ENCODE measurements at regions not wholly inside any gene's neighbourhood (a gene's known extent, or its start where the extent isn't known, plus 50 kb on each side); places are given as distances from the start of the nearest gene placed in this dataset.

GRCh38 chr7:46694058-46694457, 773.0 kb upstream of the IGFBP3 start:
- no peaks in the 10 kb centered on the region for H4K20me1 ChIP-seq (ENCODE audit: low read depth)
- Mint-ChIP-seq H3K4me1 (no peaks in the 10 kb centered on the region), H3K27ac (no peak overlapping the region), H3K36me3 (no peaks in the 10 kb centered on the region), H3K27me3 (ENCODE audit: insufficient read depth, low read depth) (peaks cover 2% of the 10 kb centered on the region), H3K4me3 (no peak overlapping the region), H3K9me3 (no peaks in the 10 kb centered on the region)
- H3K4me2 ChIP-seq = no peak overlapping the region
- no peak for TF ChIP-seq EZH2 (IDR thresholded peaks at IDR 0.05)
- no peak for TF ChIP-seq CTCF (IDR thresholded peaks at IDR 0.05)
- TF ChIP-seq EZH2phosphoT487 (IDR thresholded peaks at IDR 0.05) = no peak
- H3K79me2 ChIP-seq (ENCODE audit: low read depth) = no peaks in the 10 kb centered on the region
- no peaks in the 10 kb centered on the region for H3F3A ChIP-seq (ENCODE audit: low read depth)
- no peak for DNase-seq (ENCODE audit: low spot score)
- peaks cover 3% of the 10 kb centered on the region for H3K4me1 ChIP-seq
- no peaks in the 10 kb centered on the region for H3K9me3 ChIP-seq (ENCODE audit: low read depth)
- H3K27me3 ChIP-seq = no peaks in the 10 kb centered on the region
- H3K36me3 ChIP-seq = no peaks in the 10 kb centered on the region
- H3K9ac ChIP-seq = no peak overlapping the region
- no peak overlapping the region for H3K4me3 ChIP-seq
- peak overlapping the region; percentile 27 for H2AFZ ChIP-seq (replicated peaks)
- H3K27ac ChIP-seq = no peak overlapping the region

- Histone ChIP-seq H3K79me2 (ENCODE audit: low read depth) (no peaks in the 10 kb centered on the region), H3K27me3 (no peaks in the 10 kb centered on the region), H2AFZ (replicated peaks) (no peak overlapping the region), H3K36me3 (no peaks in the 10 kb centered on the region), H3K9ac (no peak overlapping the region), H3K4me3 (no peak overlapping the region), H4K20me1 (ENCODE audit: low read depth) (no peaks in the 10 kb centered on the region), H3F3A (ENCODE audit: low read depth) (no peaks in the 10 kb centered on the region), H3K4me2 (no peak overlapping the region), H3K9me3 (ENCODE audit: low read depth) (no peaks in the 10 kb centered on the region), H3K27ac (no peak overlapping the region), H3K4me1 (no peaks in the 10 kb centered on the region)
- Mint-ChIP-seq H3K27ac (no peak overlapping the region), H3K4me1 (no peaks in the 10 kb centered on the region), H3K9me3 (peaks cover 2% of the 10 kb centered on the region), H3K4me3 (no peak overlapping the region), H3K27me3 (ENCODE audit: insufficient read depth, low read depth) (peaks cover 2% of the 10 kb centered on the region), H3K36me3 (no peaks in the 10 kb centered on the region)
- no peak for DNase-seq (ENCODE audit: low spot score)
- no peak for TF ChIP-seq CTCF (IDR thresholded peaks at IDR 0.05)
- no peak for TF ChIP-seq EZH2 (IDR thresholded peaks at IDR 0.05)
- no peak for TF ChIP-seq EZH2phosphoT487 (IDR thresholded peaks at IDR 0.05)
These were observed 766.1 kb upstream of the IGFBP3 start for GRCh38 chr7:46687203-46687602.

- no peaks in the 10 kb centered on the region for H4K20me1 ChIP-seq (ENCODE audit: low read depth)
- no peak overlapping the region for H3K9ac ChIP-seq
- H3K27me3 ChIP-seq = no peaks in the 10 kb centered on the region
- H3K27ac ChIP-seq = no peak overlapping the region
- Mint-ChIP-seq H3K27ac (no peak overlapping the region), H3K9me3 (peaks cover 2% of the 10 kb centered on the region), H3K27me3 (ENCODE audit: insufficient read depth, low read depth) (peaks cover 4% of the 10 kb centered on the region), H3K4me3 (no peak overlapping the region), H3K36me3 (no peaks in the 10 kb centered on the region), H3K4me1 (no peaks in the 10 kb centered on the region)
- TF ChIP-seq EZH2 (IDR thresholded peaks at IDR 0.05) = no peak
- peak; percentile 28 for TF ChIP-seq CTCF (IDR thresholded peaks at IDR 0.05)
- no peak overlapping the region for H3K4me2 ChIP-seq
- DNase-seq (ENCODE audit: low spot score) = no peak
- H3K9me3 ChIP-seq (ENCODE audit: low read depth) = no peaks in the 10 kb centered on the region
- H3K79me2 ChIP-seq (ENCODE audit: low read depth) = no peaks in the 10 kb centered on the region
- no peaks in the 10 kb centered on the region for H3K4me1 ChIP-seq
- H2AFZ ChIP-seq (replicated peaks) = no peak overlapping the region
- no peaks in the 10 kb centered on the region for H3F3A ChIP-seq (ENCODE audit: low read depth)
- no peaks in the 10 kb centered on the region for H3K36me3 ChIP-seq
- no peak overlapping the region for H3K4me3 ChIP-seq
These were observed 764.0 kb upstream of the IGFBP3 start for GRCh38 chr7:46685051-46685450.
